Liver (tissue), 7 donors: ENCODE measurements at regions not wholly inside any gene's neighbourhood (a gene's known extent, or its start where the extent isn't known, plus 50 kb on each side); places are given as distances from the start of the nearest gene placed in this dataset.
"Not testable (repeated sequence)": the region's sequence is repeated elsewhere in the genome, so short reads cannot be mapped to it uniquely, and the experiment has no call there.

Experiments used
- DNase-seq: peaks from one replicate; pipeline ENCODE4 v3.0.0-alpha.2; 2017; ENCODE audit warnings: low spot score
- H3K27ac ChIP-seq, 2 donors: one replicate each; pipeline ENCODE4 v1.7.0; 2013; ENCODE audit warnings: inconsistent platforms in 2 of 2, low read length in 2 of 2, control low read depth in 1 of 2, low read depth in 1 of 2, mild to moderate bottlenecking in 1 of 2
- H3K27me3 ChIP-seq, 4 donors: one replicate each; pipeline versions ENCODE4 v1.6.1 to v1.7.0; 2013; ENCODE audit warnings: low read length in 3 of 4, inconsistent platforms in 1 of 4, mild to moderate bottlenecking in 1 of 4, moderate library complexity in 1 of 4; ENCODE audit not compliant: control insufficient read depth in 4 of 4, insufficient read depth in 4 of 4
- H3K36me3 ChIP-seq, 4 donors: one replicate each; pipeline versions ENCODE4 v1.6.1 to v1.7.0; 2013; ENCODE audit warnings: low read length in 3 of 4, mild to moderate bottlenecking in 3 of 4, low read depth in 1 of 4, moderate library complexity in 1 of 4; ENCODE audit not compliant: control insufficient read depth in 4 of 4, insufficient read depth in 3 of 4
- H3K4me1 ChIP-seq, 4 donors: one replicate each; pipeline versions ENCODE4 v1.6.1 to v1.7.0; 2013; ENCODE audit warnings: low read length in 3 of 4, mild to moderate bottlenecking in 3 of 4, moderate library complexity in 1 of 4; ENCODE audit not compliant: control insufficient read depth in 4 of 4, insufficient read depth in 4 of 4
- H3K4me3 ChIP-seq, 3 donors: one replicate each; pipeline versions ENCODE4 v1.6.1 to v1.7.0; 2013; ENCODE audit warnings: low read length in 3 of 3, control low read depth in 1 of 3, low read depth in 1 of 3, mild to moderate bottlenecking in 1 of 3
- H3K9ac ChIP-seq, 2 donors: one replicate each; pipeline ENCODE4 v1.7.0; 2013; ENCODE audit warnings: low read length in 2 of 2, mild to moderate bottlenecking in 2 of 2, moderate library complexity in 2 of 2, control low read depth in 1 of 2, low read depth in 1 of 2
- H3K9me3 ChIP-seq, 4 donors: one replicate each; pipeline versions ENCODE4 v1.6.1 to v1.7.0; 2013; ENCODE audit warnings: low read length in 3 of 4; ENCODE audit not compliant: control insufficient read depth in 4 of 4
- EGR1 ChIP-seq, 2 donors: IDR thresholded peaks; 2 replicates each; pipeline ENCODE4 v1.6.1; 2016 to 2018; ENCODE audit warnings: antibody characterized with exemption in 2 of 2, low read depth in 2 of 2
- FOXA1 ChIP-seq: IDR thresholded peaks from 2 replicates; pipeline ENCODE4 v1.6.1; 2016; ENCODE audit warnings: antibody characterized with exemption
- HNF4G ChIP-seq: IDR thresholded peaks from 2 replicates; pipeline ENCODE4 v1.6.1; 2016; ENCODE audit warnings: antibody characterized with exemption
- RAD21 ChIP-seq, 2 donors: IDR thresholded peaks; 2 replicates each; pipeline ENCODE4 v1.6.1; 2016; ENCODE audit warnings: antibody characterized with exemption in 2 of 2, mild to moderate bottlenecking in 2 of 2
- REST ChIP-seq: IDR thresholded peaks from 2 replicates; pipeline ENCODE4 v1.6.1; 2016; ENCODE audit warnings: antibody characterized with exemption, mild to moderate bottlenecking
- RXRA ChIP-seq, 2 donors: IDR thresholded peaks; 2 replicates each; pipeline ENCODE4 v1.6.1; 2017 to 2018; ENCODE audit warnings: antibody characterized with exemption in 2 of 2, mild to moderate bottlenecking in 1 of 2
- SP1 ChIP-seq: IDR thresholded peaks from 2 replicates; pipeline ENCODE4 v1.6.1; 2018; ENCODE audit warnings: antibody characterized with exemption, mild to moderate bottlenecking
- TAF1 ChIP-seq: conservative IDR thresholded peaks from 2 replicates; pipeline ENCODE4 v1.6.1; 2016; ENCODE audit warnings: antibody characterized with exemption, mild to moderate bottlenecking
- YY1 ChIP-seq: IDR thresholded peaks from 2 replicates; pipeline ENCODE4 v1.6.1; 2016; ENCODE audit warnings: antibody characterized with exemption, mild to moderate bottlenecking
- WGBS: extraction: QIAGEN DNeasy Blood & Tissue Kit; methylation state at CpG from one replicate; pipeline ENCODE4 v1.1.7; 2013; 5-methylcytosine and 5-hydroxymethylcytosine counted together
- donor health status: healthy.
- donor health status: healthy.
- donor health status: healthy.
- donor health status: healthy.

- not testable (repeated sequence) for H3K36me3 ChIP-seq, H3K9me3 ChIP-seq, H3K27ac ChIP-seq, H3K27me3 ChIP-seq, DNase-seq, H3K4me3 ChIP-seq, H3K9ac ChIP-seq
- 59% methylated on average over 2 of the region's 5 CpGs for WGBS
- H3K4me1 ChIP-seq: peaks cover 0 to 13% (median 9%) of the 10 kb centered on the region in 4 donors
Observed at GRCh38 chr19:21606326-21606725, 100.9 kb downstream of the ZNF429 start.

- Histone ChIP-seq H3K4me1 (peaks cover 0 to 13% (median 9%) of the 10 kb centered on the region in 4 donors), H3K9me3 (peaks cover 0 to 4% (median 0%) of the 10 kb centered on the region in 4 donors), H3K4me3 (peak overlapping the region; percentile 45 to 68 (median 49)), H3K9ac (peak overlapping the region; percentile 5 to 70), H3K27ac (peak overlapping the region; percentile 54 to 65), H3K36me3 (no peaks in the 10 kb centered on the region), H3K27me3 (no peaks in the 10 kb centered on the region)
- TF ChIP-seq EGR1 (IDR thresholded peaks at IDR 0.05; ENCODE audit: low read depth in 2 of 2) (no peak), REST (no peak), TAF1 (no peak), SP1 (no peak), YY1 (no peak), RXRA (IDR thresholded peaks at IDR 0.05) (no peak), RAD21 (IDR thresholded peaks at IDR 0.05) (no peak), FOXA1 (no peak), HNF4G (no peak)
- DNase-seq: no peak
- 38% methylated on average over 8 of the region's 8 CpGs for WGBS
Observed at GRCh38 chr19:21604951-21605476, 99.6 kb downstream of the ZNF429 start.
